Activated T-cell treated with anti-CD3 and anti-CD28 coated beads, Interleukin-2, amount 50 U/mL, for 72 hours (primary cell): ENCODE measurements at regions not wholly inside any gene's neighbourhood (a gene's known extent, or its start where the extent isn't known, plus 50 kb on each side); places are given as distances from the start of the nearest gene placed in this dataset.

Source experiments
- ATAC-seq, 2 donors: fragments of 150-1000 bp; cut with Tn5 transposase; replicated peaks in 1 of 2; 2 replicates each; pipeline ENCODE4 v1.10.0; 2021; ENCODE audit warnings: moderate library complexity in 2 of 2, mild to moderate bottlenecking in 1 of 2
- DNase-seq, 2 donors: peaks; one replicate each; pipeline ENCODE4 v3.0.0; 2021 to 2022; ENCODE audit warnings: mixed read lengths in 1 of 2
- H3K27ac Mint-ChIP-seq: one replicate; pipeline ENCODE4 v1.8.0; 2022; ENCODE audit warnings: mild to moderate bottlenecking, moderate library complexity, mixed read lengths
- H3K27me3 Mint-ChIP-seq: one replicate; pipeline ENCODE4 v1.8.0; 2022; ENCODE audit warnings: low read depth, mixed read lengths
- H3K36me3 Mint-ChIP-seq, 2 donors: one replicate each; pipeline ENCODE4 v1.8.0; 2022; ENCODE audit warnings: mixed read lengths in 2 of 2, mild to moderate bottlenecking in 1 of 2; ENCODE audit not compliant: insufficient read depth in 2 of 2
- H3K4me1 Mint-ChIP-seq: one replicate; pipeline ENCODE4 v1.8.0; 2022; ENCODE audit warnings: low read depth, mixed read lengths
- H3K4me3 Mint-ChIP-seq, 2 donors: one replicate each; pipeline ENCODE4 v1.8.0; 2022; ENCODE audit warnings: mild to moderate bottlenecking in 2 of 2, mixed read lengths in 2 of 2, moderate library complexity in 2 of 2
- H3K9me3 Mint-ChIP-seq, 2 donors: one replicate each; pipeline ENCODE4 v1.8.0; 2022; ENCODE audit warnings: mixed read lengths in 2 of 2

- DNase-seq (no peak), ATAC-seq (no peak)
- H3K36me3 Mint-ChIP-seq: peaks cover 2 to 4% of the 10 kb centered on the region in 2 donors
- H3K4me3 Mint-ChIP-seq: no peak overlapping the region
- no peaks in the 10 kb centered on the region for H3K4me1 Mint-ChIP-seq
- peaks cover 1 to 2% of the 10 kb centered on the region in 2 donors for H3K9me3 Mint-ChIP-seq
- H3K27ac Mint-ChIP-seq: no peak overlapping the region
- H3K27me3 Mint-ChIP-seq: peaks cover 15% of the 10 kb centered on the region
Observed at GRCh38 chr2:226450141-226450540, 349.5 kb downstream of the IRS1 start.

GRCh38 chr2:226447338-226448300 lies 352.0 kb downstream of the IRS1 start:
- H3K9me3 Mint-ChIP-seq: peaks cover 0 to 1% of the 10 kb centered on the region in 2 donors

GRCh38 chr2:226446406-226447001 lies 353.1 kb downstream of the IRS1 start:
- DNase-seq: no peak
- Mint-ChIP-seq H3K9me3 (no peaks in the 10 kb centered on the region), H3K4me3 (no peak overlapping the region), H3K4me1 (no peaks in the 10 kb centered on the region), H3K27me3 (peaks cover 12% of the 10 kb centered on the region), H3K36me3 (no peaks in the 10 kb centered on the region), H3K27ac (no peak overlapping the region)
- ATAC-seq: no peak

More at GRCh38 chr2:226447338-226448300, 352.0 kb downstream of the IRS1 start:
- Mint-ChIP-seq H3K27me3 (peaks cover 14% of the 10 kb centered on the region), H3K36me3 (peaks cover 2% of the 10 kb centered on the region in 2 donors), H3K27ac (no peak overlapping the region), H3K4me3 (no peak overlapping the region), H3K4me1 (no peaks in the 10 kb centered on the region)
- ATAC-seq (no peak), DNase-seq (no peak)

- Mint-ChIP-seq H3K4me3 (no peak overlapping the region), H3K36me3 (no peaks in the 10 kb centered on the region), H3K27me3 (peaks cover 14% of the 10 kb centered on the region), H3K4me1 (no peaks in the 10 kb centered on the region), H3K9me3 (no peaks in the 10 kb centered on the region), H3K27ac (no peak overlapping the region)
- DNase-seq: no peak
- ATAC-seq: no peak
Observed at GRCh38 chr2:226445216-226445861, 354.3 kb downstream of the IRS1 start.

GRCh38 chr2:226443112-226443511 lies 356.5 kb downstream of the IRS1 start:
- ATAC-seq: no peak
- Mint-ChIP-seq H3K4me1 (no peaks in the 10 kb centered on the region), H3K9me3 (no peaks in the 10 kb centered on the region), H3K4me3 (no peak overlapping the region), H3K36me3 (no peaks in the 10 kb centered on the region), H3K27ac (no peak overlapping the region), H3K27me3 (peaks cover 26% of the 10 kb centered on the region)
- DNase-seq: no peak

- H3K9me3 Mint-ChIP-seq: peaks cover 0 to 2% of the 10 kb centered on the region in 2 donors
- no peak for ATAC-seq
Observed at GRCh38 chr2:226440127-226440918, 359.3 kb downstream of the IRS1 start.

GRCh38 chr2:226439337-226439736 lies 360.3 kb downstream of the IRS1 start:
- no peak overlapping the region for H3K4me3 Mint-ChIP-seq
- H3K27ac Mint-ChIP-seq: no peak overlapping the region
- H3K4me1 Mint-ChIP-seq: no peaks in the 10 kb centered on the region
- peaks cover 0 to 2% of the 10 kb centered on the region in 2 donors for H3K9me3 Mint-ChIP-seq
- H3K27me3 Mint-ChIP-seq: peaks cover 43% of the 10 kb centered on the region
- no peaks in the 10 kb centered on the region for H3K36me3 Mint-ChIP-seq
- ATAC-seq: no peak
- DNase-seq: no peak

More at GRCh38 chr2:226440127-226440918, 359.3 kb downstream of the IRS1 start:
- no peaks in the 10 kb centered on the region for H3K4me1 Mint-ChIP-seq
- peaks cover 34% of the 10 kb centered on the region for H3K27me3 Mint-ChIP-seq
- H3K4me3 Mint-ChIP-seq: no peak overlapping the region
- no peaks in the 10 kb centered on the region for H3K36me3 Mint-ChIP-seq
- no peak overlapping the region for H3K27ac Mint-ChIP-seq
- no peak for DNase-seq

GRCh38 chr2:226435146-226435545 lies 364.5 kb downstream of the IRS1 start:
- H3K9me3 Mint-ChIP-seq: peaks cover 0 to 2% of the 10 kb centered on the region in 2 donors
- no peaks in the 10 kb centered on the region for H3K36me3 Mint-ChIP-seq
- H3K27me3 Mint-ChIP-seq: peaks cover 44% of the 10 kb centered on the region
- DNase-seq (no peak), ATAC-seq (no peak)
- no peak overlapping the region for H3K4me3 Mint-ChIP-seq
- H3K4me1 Mint-ChIP-seq: no peaks in the 10 kb centered on the region
- no peak overlapping the region for H3K27ac Mint-ChIP-seq

GRCh38 chr2:226434702-226435101 lies 364.9 kb downstream of the IRS1 start:
- Mint-ChIP-seq H3K27me3 (peaks cover 49% of the 10 kb centered on the region), H3K27ac (no peak overlapping the region), H3K4me1 (no peaks in the 10 kb centered on the region), H3K36me3 (no peaks in the 10 kb centered on the region), H3K4me3 (no peak overlapping the region), H3K9me3 (peaks cover 0 to 2% of the 10 kb centered on the region in 2 donors)
- DNase-seq: no peak
- ATAC-seq: no peak

- ATAC-seq: no peak
- Mint-ChIP-seq H3K36me3 (no peaks in the 10 kb centered on the region), H3K27ac (no peak overlapping the region), H3K9me3 (no peaks in the 10 kb centered on the region), H3K27me3 (peaks cover 29% of the 10 kb centered on the region), H3K4me1 (no peaks in the 10 kb centered on the region), H3K4me3 (no peak overlapping the region)
- no peak for DNase-seq
Observed at GRCh38 chr2:226431288-226431948, 368.2 kb downstream of the IRS1 start.

GRCh38 chr2:226429476-226429875 lies 370.1 kb downstream of the IRS1 start:
- DNase-seq (no peak), ATAC-seq (no peak)
- Mint-ChIP-seq H3K36me3 (no peaks in the 10 kb centered on the region), H3K27me3 (peaks cover 31% of the 10 kb centered on the region), H3K4me3 (no peak overlapping the region), H3K4me1 (peaks cover 8% of the 10 kb centered on the region), H3K9me3 (no peaks in the 10 kb centered on the region), H3K27ac (no peak overlapping the region)
